Nephron progenitor cell (in vitro differentiated cells): ENCODE measurements at regions not wholly inside any gene's neighbourhood (a gene's known extent, or its start where the extent isn't known, plus 50 kb on each side); places are given as distances from the start of the nearest gene placed in this dataset.

ENCODE experiments used
- DNase-seq: peaks from one replicate; pipeline ENCODE4 v3.0.0; 2021
- H3K27ac Mint-ChIP-seq: 2 replicates; pipeline ENCODE4 v1.8.0; 2021; ENCODE audit warnings: mild to moderate bottlenecking, moderate library complexity, mixed read lengths
- H3K27me3 Mint-ChIP-seq: 2 replicates; pipeline ENCODE4 v1.8.0; 2021; ENCODE audit warnings: mild to moderate bottlenecking, low read depth, mixed read lengths; ENCODE audit not compliant: poor library complexity
- H3K36me3 Mint-ChIP-seq: 2 replicates; pipeline ENCODE4 v1.8.0; 2021; ENCODE audit warnings: low read depth, mixed read lengths
- H3K4me1 Mint-ChIP-seq: 2 replicates; pipeline ENCODE4 v1.8.0; 2021; ENCODE audit warnings: mixed read lengths
- H3K4me3 Mint-ChIP-seq: 2 replicates; pipeline ENCODE4 v1.8.0; 2021; ENCODE audit warnings: mild to moderate bottlenecking, moderate library complexity, mixed read lengths
- H3K9me3 Mint-ChIP-seq: 2 replicates; pipeline ENCODE4 v1.8.0; 2021; ENCODE audit warnings: mild to moderate bottlenecking, moderate library complexity, mixed read lengths
- CTCF ChIP-seq: fragments of 200-600 bp; sonication (generic); IDR thresholded peaks from 2 replicates; pipeline ENCODE4 v1.5.0; 2021; ENCODE audit warnings: antibody characterized with exemption

- DNase-seq: no peak
- Mint-ChIP-seq H3K27ac (no peak overlapping the region), H3K9me3 (no peaks in the 10 kb centered on the region), H3K4me3 (no peak overlapping the region), H3K4me1 (peaks cover 15% of the 10 kb centered on the region), H3K27me3 (peaks cover 4% of the 10 kb centered on the region), H3K36me3 (no peaks in the 10 kb centered on the region)
- no peak for TF ChIP-seq CTCF
Measured at GRCh38 chr11:95605271-95605940, 184.2 kb downstream of the FAM76B start.

- Mint-ChIP-seq H3K27me3 (peaks cover 4% of the 10 kb centered on the region), H3K27ac (no peak overlapping the region), H3K9me3 (no peaks in the 10 kb centered on the region), H3K4me3 (no peak overlapping the region), H3K36me3 (no peaks in the 10 kb centered on the region), H3K4me1 (peaks cover 18% of the 10 kb centered on the region)
- TF ChIP-seq CTCF: no peak
- no peak for DNase-seq
Measured at GRCh38 chr11:95599959-95600586, 189.5 kb downstream of the FAM76B start.

- Mint-ChIP-seq H3K27me3 (peaks cover under 1% of the 10 kb centered on the region), H3K9me3 (no peaks in the 10 kb centered on the region), H3K36me3 (no peaks in the 10 kb centered on the region), H3K4me1 (peaks cover 38% of the 10 kb centered on the region), H3K27ac (no peak overlapping the region), H3K4me3 (no peak overlapping the region)
- TF ChIP-seq CTCF: no peak
- DNase-seq: no peak
Measured at GRCh38 chr11:95595973-95596489, 193.6 kb downstream of the FAM76B start.

GRCh38 chr11:95595541-95595940 is 194.0 kb downstream of the FAM76B start:
- Mint-ChIP-seq H3K4me3 (no peak overlapping the region), H3K27me3 (peaks cover 3% of the 10 kb centered on the region), H3K9me3 (no peaks in the 10 kb centered on the region), H3K27ac (no peak overlapping the region), H3K4me1 (peaks cover 40% of the 10 kb centered on the region), H3K36me3 (no peaks in the 10 kb centered on the region)
- DNase-seq: no peak
- TF ChIP-seq CTCF: no peak

- H3K4me3 Mint-ChIP-seq: no peak overlapping the region
- no peak for TF ChIP-seq CTCF
- peaks cover 40% of the 10 kb centered on the region for H3K4me1 Mint-ChIP-seq
- no peak overlapping the region for H3K27ac Mint-ChIP-seq
- no peak for DNase-seq
- no peaks in the 10 kb centered on the region for H3K36me3 Mint-ChIP-seq
- peaks cover 3% of the 10 kb centered on the region for H3K27me3 Mint-ChIP-seq
- H3K9me3 Mint-ChIP-seq: no peaks in the 10 kb centered on the region
Measured at GRCh38 chr11:95593111-95593510, 196.5 kb downstream of the FAM76B start.
